GM23248 (cell line): ENCODE measurements at regions not wholly inside any gene's neighbourhood (a gene's known extent, or its start where the extent isn't known, plus 50 kb on each side); places are given as distances from the start of the nearest gene placed in this dataset.

Experiments used
- EZH2 ChIP-seq: fragments of 200-600 bp; sonication (generic); IDR thresholded peaks from 2 replicates; pipeline ENCODE4 v1.6.1; 2018; ENCODE audit warnings: antibody characterized with exemption, mild to moderate bottlenecking; ENCODE audit not compliant: insufficient read depth, poor library complexity, severe bottlenecking
- EZH2phosphoT487 ChIP-seq: fragments of 200-600 bp; sonication (generic); IDR thresholded peaks from 2 replicates; pipeline ENCODE4 v1.6.1; 2018; ENCODE audit warnings: antibody characterized with exemption, moderate library complexity, mild to moderate bottlenecking, low read depth; ENCODE audit not compliant: insufficient read depth

- TF ChIP-seq EZH2 (no peak), EZH2phosphoT487 (no peak)
These were observed 305.9 kb downstream of the PMP22 start for GRCh38 chr17:14959106-14959648.
